Loucy (cell line): ENCODE measurements at regions not wholly inside any gene's neighbourhood (a gene's known extent, or its start where the extent isn't known, plus 50 kb on each side); places are given as distances from the start of the nearest gene placed in this dataset.

Experiments
- H2AFZ ChIP-seq: fragments of 200-600 bp; sonication (generic); 2 replicates; pipeline ENCODE4 v1.6.0; 2016; ENCODE audit warnings: antibody characterized with exemption, mild to moderate bottlenecking, low read length, moderate library complexity
- H3F3A ChIP-seq: fragments of 200-600 bp; 2 replicates; pipeline ENCODE4 v1.6.0; 2016; ENCODE audit warnings: antibody characterized with exemption, low read depth, mild to moderate bottlenecking
- H3K27me3 ChIP-seq: fragments of 200-600 bp; sonication (generic); 2 replicates; pipeline ENCODE4 v1.6.1; 2014; ENCODE audit warnings: low read length, mild to moderate bottlenecking; ENCODE audit not compliant: insufficient read depth, poor library complexity, severe bottlenecking
- H3K36me3 ChIP-seq: fragments of 200-600 bp; sonication (generic); 2 replicates; pipeline ENCODE4 v1.6.1; 2016; ENCODE audit warnings: low read length; ENCODE audit not compliant: insufficient read depth
- H3K4me1 ChIP-seq: fragments of 200-600 bp; sonication (generic); 2 replicates; pipeline ENCODE4 v1.5.1; 2014; ENCODE audit warnings: low read length, mild to moderate bottlenecking; ENCODE audit not compliant: insufficient read depth, poor library complexity, severe bottlenecking
- H3K4me2 ChIP-seq: fragments of 200-600 bp; sonication (generic); 2 replicates; pipeline ENCODE4 v1.6.0; 2014; ENCODE audit warnings: antibody characterized with exemption, low read length, low read depth, mild to moderate bottlenecking; ENCODE audit not compliant: poor library complexity, severe bottlenecking
- H3K4me3 ChIP-seq: fragments of 200-600 bp; sonication (generic); 2 replicates; pipeline ENCODE4 v1.5.1; 2014; ENCODE audit warnings: low read length, mild to moderate bottlenecking, mixed read lengths; ENCODE audit not compliant: poor library complexity, severe bottlenecking
- H3K79me2 ChIP-seq: fragments of 200-600 bp; sonication (generic); 2 replicates; pipeline ENCODE4 v1.6.1; 2014; ENCODE audit warnings: low read length; ENCODE audit not compliant: insufficient read depth
- H3K9ac ChIP-seq: fragments of 200-600 bp; sonication (generic); 2 replicates; pipeline ENCODE4 v1.6.0; 2014; ENCODE audit warnings: mild to moderate bottlenecking, low read depth, low read length, moderate library complexity; ENCODE audit not compliant: poor library complexity, severe bottlenecking
- H3K9me2 ChIP-seq: fragments of 200-600 bp; sonication (generic); replicated peaks from 2 replicates; pipeline ENCODE4 v1.6.1; 2016; ENCODE audit warnings: low read depth, low read length, mixed read lengths
- H3K9me3 ChIP-seq: fragments of 200-600 bp; sonication (generic); 2 replicates; pipeline ENCODE4 v1.6.1; 2014; ENCODE audit warnings: mild to moderate bottlenecking, antibody characterized with exemption, low read length, low read depth; ENCODE audit not compliant: insufficient read depth
- H4K20me1 ChIP-seq: fragments of 200-600 bp; sonication (generic); 2 replicates; pipeline ENCODE4 v1.6.0; 2014; ENCODE audit warnings: antibody characterized with exemption, low read length, mild to moderate bottlenecking; ENCODE audit not compliant: insufficient read depth, poor library complexity, severe bottlenecking
- EZH2phosphoT487 ChIP-seq: fragments of 200-600 bp; IDR thresholded peaks from 2 replicates; pipeline ENCODE4 v1.6.1; 2018; ENCODE audit warnings: antibody characterized with exemption, mild to moderate bottlenecking, moderate library complexity, borderline replicate concordance
- TF ChIP-seq, protein P1 (sequence below): fragments of 200-600 bp; sonication (generic); conservative IDR thresholded peaks from 2 replicates; pipeline ENCODE4 v1.5.1; 2014; ENCODE audit warnings: mild to moderate bottlenecking, antibody characterized with exemption, low read length

DNA sequence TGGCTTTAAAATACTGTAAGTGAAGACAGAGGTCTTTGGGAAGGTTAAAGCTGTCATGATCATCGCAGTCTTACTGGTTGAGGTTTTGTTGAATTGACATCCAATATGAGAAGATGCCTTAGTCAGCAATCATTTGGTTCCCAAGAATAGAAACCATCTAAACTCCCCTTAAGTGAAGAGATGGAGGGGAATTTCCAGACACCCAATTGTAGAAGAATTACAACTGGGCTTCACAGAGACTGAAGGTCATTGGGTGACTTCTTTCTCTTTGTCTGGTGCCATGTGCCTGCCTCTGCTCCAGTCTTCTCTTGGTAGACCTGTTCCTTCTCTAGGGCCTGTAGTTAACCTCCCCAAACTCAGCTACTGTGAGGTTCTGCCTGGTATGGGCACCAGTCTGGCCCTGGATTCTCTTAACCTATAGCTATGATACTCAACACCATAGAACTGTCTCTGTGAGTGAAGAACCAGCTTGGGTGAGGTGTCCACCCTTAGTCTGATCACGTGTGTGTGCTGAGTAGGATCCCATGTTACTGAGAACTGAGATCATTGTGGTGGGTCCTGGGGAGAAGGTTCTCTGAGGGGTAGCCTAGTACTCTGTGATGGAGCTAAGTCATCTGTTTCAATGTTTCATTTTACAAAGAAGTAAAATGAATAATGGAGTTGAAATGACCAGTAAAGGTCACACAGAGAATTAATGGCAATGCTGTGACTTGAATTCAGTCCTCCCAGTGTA lies 182.5 kb downstream of the CSNK2A3 start:
- TF ChIP-seq EZH2phosphoT487: no peak
- TF ChIP-seq, protein P1, sequence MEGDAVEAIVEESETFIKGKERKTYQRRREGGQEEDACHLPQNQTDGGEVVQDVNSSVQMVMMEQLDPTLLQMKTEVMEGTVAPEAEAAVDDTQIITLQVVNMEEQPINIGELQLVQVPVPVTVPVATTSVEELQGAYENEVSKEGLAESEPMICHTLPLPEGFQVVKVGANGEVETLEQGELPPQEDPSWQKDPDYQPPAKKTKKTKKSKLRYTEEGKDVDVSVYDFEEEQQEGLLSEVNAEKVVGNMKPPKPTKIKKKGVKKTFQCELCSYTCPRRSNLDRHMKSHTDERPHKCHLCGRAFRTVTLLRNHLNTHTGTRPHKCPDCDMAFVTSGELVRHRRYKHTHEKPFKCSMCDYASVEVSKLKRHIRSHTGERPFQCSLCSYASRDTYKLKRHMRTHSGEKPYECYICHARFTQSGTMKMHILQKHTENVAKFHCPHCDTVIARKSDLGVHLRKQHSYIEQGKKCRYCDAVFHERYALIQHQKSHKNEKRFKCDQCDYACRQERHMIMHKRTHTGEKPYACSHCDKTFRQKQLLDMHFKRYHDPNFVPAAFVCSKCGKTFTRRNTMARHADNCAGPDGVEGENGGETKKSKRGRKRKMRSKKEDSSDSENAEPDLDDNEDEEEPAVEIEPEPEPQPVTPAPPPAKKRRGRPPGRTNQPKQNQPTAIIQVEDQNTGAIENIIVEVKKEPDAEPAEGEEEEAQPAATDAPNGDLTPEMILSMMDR: no peak
- Histone ChIP-seq H3K4me2 (no peak overlapping the region), H3K36me3 (no peaks in the 10 kb centered on the region), H3K9me3 (no peaks in the 10 kb centered on the region), H2AFZ (no peak overlapping the region), H3K9me2 (no peaks in the 10 kb centered on the region), H3K79me2 (no peaks in the 10 kb centered on the region), H3K27me3 (no peaks in the 10 kb centered on the region), H3K4me3 (no peak overlapping the region), H3K9ac (no peak overlapping the region), H3F3A (no peaks in the 10 kb centered on the region), H4K20me1 (no peaks in the 10 kb centered on the region), H3K4me1 (peaks cover 11% of the 10 kb centered on the region)

DNA sequence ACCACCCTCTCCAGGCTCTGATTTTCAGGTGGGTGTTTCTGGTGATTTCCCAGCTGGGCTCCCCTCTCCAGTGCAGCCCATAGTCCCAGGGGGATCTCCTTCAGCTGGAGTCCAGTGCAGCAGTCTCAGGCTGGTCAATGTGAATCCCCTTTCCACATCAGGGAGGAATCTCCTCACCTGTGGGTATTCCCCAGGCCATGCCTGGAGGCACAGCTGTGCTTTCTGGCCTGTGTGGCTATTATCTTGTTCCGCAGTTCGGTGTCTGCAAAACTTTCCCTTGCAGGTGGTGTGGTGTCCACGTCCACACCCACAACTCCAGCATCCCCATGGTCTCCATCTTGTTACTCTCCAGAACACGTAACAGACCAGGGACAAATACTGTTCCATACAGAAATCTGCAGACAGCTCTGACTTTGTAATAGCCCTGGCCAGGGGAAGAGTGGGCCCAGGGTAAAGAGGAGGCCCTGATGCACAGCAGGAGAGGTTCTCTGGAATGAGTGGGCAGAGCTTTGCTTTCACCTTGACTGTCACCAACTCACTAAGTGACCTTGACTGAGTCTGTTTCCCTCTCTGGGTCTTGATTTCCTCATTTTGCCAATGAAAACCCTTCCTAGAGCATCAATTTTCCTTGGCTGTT lies 183.2 kb downstream of the CSNK2A3 start:
- Histone ChIP-seq H3K9me3 (no peaks in the 10 kb centered on the region), H3K27me3 (no peaks in the 10 kb centered on the region), H3F3A (no peaks in the 10 kb centered on the region), H2AFZ (no peak overlapping the region), H3K4me2 (no peak overlapping the region), H3K9me2 (no peaks in the 10 kb centered on the region), H3K36me3 (no peaks in the 10 kb centered on the region), H3K9ac (no peak overlapping the region), H3K4me1 (peaks cover 11% of the 10 kb centered on the region), H4K20me1 (no peaks in the 10 kb centered on the region), H3K79me2 (no peaks in the 10 kb centered on the region), H3K4me3 (no peak overlapping the region)
- TF ChIP-seq, protein P1: no peak
- no peak for TF ChIP-seq EZH2phosphoT487

DNA sequence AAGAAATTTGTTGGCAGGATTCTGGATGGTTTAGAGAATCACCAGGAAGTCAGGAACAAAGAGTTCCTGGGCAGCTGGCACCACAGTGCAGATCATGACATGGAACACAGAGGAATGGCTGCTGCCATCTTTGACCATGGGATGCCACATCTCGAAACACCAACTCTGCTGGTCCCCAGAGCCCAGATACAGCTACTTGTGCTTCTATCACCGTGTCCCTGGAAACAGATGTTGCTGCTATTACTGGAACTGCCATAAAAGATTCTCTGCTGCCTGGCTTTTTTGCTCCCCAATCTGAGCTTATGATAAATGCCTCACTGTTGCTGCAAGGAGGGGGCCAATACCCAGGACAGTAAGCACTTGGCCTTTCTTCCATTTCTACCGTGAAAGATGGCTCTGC lies 185.2 kb downstream of the CSNK2A3 start:
- no peak overlapping the region for H3K9ac ChIP-seq
- H3K4me1 ChIP-seq: peaks cover 11% of the 10 kb centered on the region
- H3K79me2 ChIP-seq: no peaks in the 10 kb centered on the region
- H3K27me3 ChIP-seq: no peaks in the 10 kb centered on the region
- no peak overlapping the region for H3K4me2 ChIP-seq
- H3F3A ChIP-seq: no peaks in the 10 kb centered on the region
- no peaks in the 10 kb centered on the region for H3K36me3 ChIP-seq
- H3K9me3 ChIP-seq: no peaks in the 10 kb centered on the region
- H2AFZ ChIP-seq: no peak overlapping the region
- H4K20me1 ChIP-seq: no peaks in the 10 kb centered on the region
- no peak overlapping the region for H3K4me3 ChIP-seq
- no peak for TF ChIP-seq EZH2phosphoT487
- TF ChIP-seq, protein P1: no peak
- no peaks in the 10 kb centered on the region for H3K9me2 ChIP-seq
